SK-N-MC (cell line): ENCODE measurements at regions not wholly inside any gene's neighbourhood (a gene's known extent, or its start where the extent isn't known, plus 50 kb on each side); places are given as distances from the start of the nearest gene placed in this dataset.

Experiments
- DNase-seq: peaks from one replicate; pipeline ENCODE4 v3.0.0-alpha.2; 2011; ENCODE audit warnings: low read depth, low spot score
- H3K27ac ChIP-seq: fragments of 200-600 bp; sonication (generic); 2 replicates; pipeline ENCODE4 v1.5.1; 2016; ENCODE audit warnings: mixed run types
- H3K36me3 ChIP-seq: fragments of 200-600 bp; sonication (generic); 2 replicates; pipeline ENCODE4 v1.6.1; 2017; ENCODE audit warnings: antibody characterized with exemption, low read length, mixed read lengths; ENCODE audit not compliant: insufficient read depth
- H3K4me3 ChIP-seq: fragments of 200-600 bp; sonication (generic); 2 replicates; pipeline ENCODE4 v1.5.1; 2016
- H3K9ac ChIP-seq: fragments of 200-600 bp; sonication (generic); 2 replicates; pipeline ENCODE4 v1.8.0; 2017; ENCODE audit warnings: mixed run types, mixed read lengths; ENCODE audit not compliant: insufficient read length
- H3K9me3 ChIP-seq: fragments of 200-600 bp; sonication (generic); 2 replicates; pipeline ENCODE4 v1.6.1; 2017; ENCODE audit warnings: low read depth, mild to moderate bottlenecking, antibody characterized with exemption, low read length, moderate library complexity, mixed read lengths
- EZH2 ChIP-seq: fragments of 200-600 bp; sonication (generic); IDR thresholded peaks from one replicate; pipeline ENCODE4 v1.6.1; 2017; ENCODE audit warnings: antibody characterized with exemption
- FOXP2 ChIP-seq: optimal IDR thresholded peaks from 2 replicates; pipeline ENCODE3; 2011; ENCODE audit warnings: mild to moderate bottlenecking, moderate library complexity; ENCODE audit not compliant: insufficient read depth; ENCODE audit errors: extremely low read length, control extremely low read depth
- POLR2AphosphoS5 ChIP-seq: IDR thresholded peaks from 2 replicates; pipeline ENCODE4 v1.6.1; 2012; ENCODE audit warnings: mild to moderate bottlenecking, low read depth, low read length, borderline replicate concordance

- Histone ChIP-seq H3K4me3 (no peak overlapping the region), H3K27ac (no peak overlapping the region), H3K9me3 (no peaks in the 10 kb centered on the region), H3K9ac (no peak overlapping the region), H3K36me3 (no peaks in the 10 kb centered on the region)
- no peak for DNase-seq
- TF ChIP-seq POLR2AphosphoS5 (no peak), FOXP2 (no peak), EZH2 (no peak)
Observed at GRCh38 chr2:13066676-13067075, 349.9 kb downstream of the TRIB2 start.

- Histone ChIP-seq H3K4me3 (no peak overlapping the region), H3K27ac (no peak overlapping the region), H3K36me3 (no peaks in the 10 kb centered on the region), H3K9me3 (no peaks in the 10 kb centered on the region), H3K9ac (no peak overlapping the region)
- DNase-seq = no peak
- TF ChIP-seq POLR2AphosphoS5 (no peak), FOXP2 (no peak), EZH2 (no peak)
Observed at GRCh38 chr2:13067508-13067907, 350.8 kb downstream of the TRIB2 start.

DNA sequence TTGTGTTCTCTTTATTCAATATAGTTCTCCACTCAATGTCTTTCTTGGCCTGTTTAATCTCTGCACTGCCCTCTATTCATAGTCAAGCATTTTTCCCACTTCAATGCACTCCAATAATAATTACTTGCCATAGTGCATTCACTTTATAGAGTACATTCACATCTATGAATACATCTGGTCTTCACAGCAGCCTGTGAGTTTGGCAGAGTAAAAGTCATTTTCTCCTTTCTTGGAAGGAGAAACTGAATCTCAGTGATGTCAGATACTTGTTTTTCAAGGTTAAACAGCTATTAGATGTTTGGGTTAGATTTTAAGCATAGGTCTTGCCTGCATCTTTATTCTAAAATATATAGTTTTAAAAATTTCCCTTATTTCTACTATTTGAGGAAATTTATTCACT lies 373.2 kb downstream of the TRIB2 start:
- TF ChIP-seq FOXP2 (no peak), EZH2 (no peak), POLR2AphosphoS5 (no peak)
- Histone ChIP-seq H3K4me3 (no peak overlapping the region), H3K9ac (no peak overlapping the region), H3K9me3 (no peaks in the 10 kb centered on the region), H3K36me3 (no peaks in the 10 kb centered on the region), H3K27ac (no peak overlapping the region)
- no peak for DNase-seq

DNA sequence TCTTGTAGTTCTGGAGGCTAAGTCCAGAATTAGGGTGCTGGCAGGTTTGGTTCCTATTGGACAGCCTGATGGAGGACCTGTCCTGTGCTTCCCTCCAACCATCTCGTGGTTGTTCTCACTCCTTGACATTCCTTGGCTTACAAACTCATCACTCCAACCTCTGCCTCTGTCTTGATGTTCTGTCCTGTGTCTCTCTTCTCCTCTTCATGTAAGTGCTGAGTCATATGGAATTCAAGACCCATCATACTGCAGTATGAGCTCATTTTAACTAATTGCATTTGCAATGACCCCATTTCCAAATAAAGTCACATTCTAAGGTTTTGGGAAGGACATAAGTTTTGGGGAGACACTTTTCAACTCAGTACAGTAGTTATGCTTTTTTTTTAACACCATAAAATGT lies 374.7 kb downstream of the TRIB2 start:
- Histone ChIP-seq H3K9me3 (no peaks in the 10 kb centered on the region), H3K4me3 (no peak overlapping the region), H3K27ac (no peak overlapping the region), H3K36me3 (no peaks in the 10 kb centered on the region), H3K9ac (no peak overlapping the region)
- TF ChIP-seq POLR2AphosphoS5 (no peak), FOXP2 (no peak), EZH2 (no peak)
- DNase-seq = no peak

DNA sequence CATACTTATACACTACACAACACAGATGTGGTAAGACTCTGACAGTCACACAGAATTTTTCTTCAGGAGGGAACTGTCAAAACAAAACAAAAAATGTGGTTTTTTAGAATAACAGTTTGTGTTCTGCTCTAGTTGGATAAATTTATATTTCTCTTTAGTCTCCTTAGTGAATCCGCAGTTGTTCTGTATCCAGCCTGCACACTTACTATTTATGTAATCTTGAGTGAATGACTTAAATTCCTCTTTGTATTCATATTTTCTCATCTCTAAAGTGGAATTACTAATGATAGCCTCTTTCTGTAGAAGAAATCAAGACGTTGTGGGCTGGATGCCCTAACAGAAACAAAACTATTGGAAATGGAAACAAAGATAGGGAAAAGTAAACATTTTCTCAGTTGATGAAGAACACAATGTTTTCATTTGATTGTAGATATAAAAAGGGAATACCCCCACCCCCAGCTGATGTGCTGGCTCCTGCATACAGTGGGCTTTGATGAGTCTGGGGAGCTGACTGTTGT lies 375.2 kb downstream of the TRIB2 start:
- no peak overlapping the region for H3K27ac ChIP-seq
- H3K9me3 ChIP-seq = no peaks in the 10 kb centered on the region
- TF ChIP-seq FOXP2 = no peak
- no peak for TF ChIP-seq EZH2
- no peak for TF ChIP-seq POLR2AphosphoS5
- H3K4me3 ChIP-seq = no peak overlapping the region
- no peak overlapping the region for H3K9ac ChIP-seq
- DNase-seq = no peak
- H3K36me3 ChIP-seq = no peaks in the 10 kb centered on the region

DNA sequence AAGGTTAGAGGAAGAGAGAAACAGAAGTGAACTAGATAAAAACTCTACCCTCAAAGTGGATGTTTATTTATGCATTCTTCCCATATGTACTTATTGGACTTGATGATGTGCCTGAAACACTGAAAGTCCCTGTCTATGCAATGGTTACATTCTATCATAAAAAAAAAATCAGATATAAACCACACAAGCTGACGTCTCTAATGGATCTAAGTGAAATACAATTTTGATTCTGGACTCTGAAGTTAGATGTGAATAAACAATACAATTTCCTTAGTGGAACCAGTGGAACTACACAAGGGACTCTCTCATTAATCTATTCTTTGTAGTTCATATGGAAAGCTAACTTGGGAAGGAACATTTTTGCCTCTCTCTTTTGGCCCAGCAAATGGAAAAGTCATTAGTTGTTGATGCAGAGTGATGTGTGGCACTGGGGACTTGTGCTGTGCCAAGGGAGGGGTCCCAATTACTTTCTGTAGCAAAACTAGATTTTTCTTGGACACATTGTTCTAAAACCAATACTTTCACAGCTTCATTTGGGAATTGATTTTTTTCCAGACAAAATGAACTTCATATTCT lies 376.8 kb downstream of the TRIB2 start:
- H3K27ac ChIP-seq = no peak overlapping the region
- TF ChIP-seq EZH2 (no peak), FOXP2 (no peak), POLR2AphosphoS5 (no peak)
- H3K9ac ChIP-seq = no peak overlapping the region
- H3K9me3 ChIP-seq = no peaks in the 10 kb centered on the region
- no peak overlapping the region for H3K4me3 ChIP-seq
- no peaks in the 10 kb centered on the region for H3K36me3 ChIP-seq
- no peak for DNase-seq

DNA sequence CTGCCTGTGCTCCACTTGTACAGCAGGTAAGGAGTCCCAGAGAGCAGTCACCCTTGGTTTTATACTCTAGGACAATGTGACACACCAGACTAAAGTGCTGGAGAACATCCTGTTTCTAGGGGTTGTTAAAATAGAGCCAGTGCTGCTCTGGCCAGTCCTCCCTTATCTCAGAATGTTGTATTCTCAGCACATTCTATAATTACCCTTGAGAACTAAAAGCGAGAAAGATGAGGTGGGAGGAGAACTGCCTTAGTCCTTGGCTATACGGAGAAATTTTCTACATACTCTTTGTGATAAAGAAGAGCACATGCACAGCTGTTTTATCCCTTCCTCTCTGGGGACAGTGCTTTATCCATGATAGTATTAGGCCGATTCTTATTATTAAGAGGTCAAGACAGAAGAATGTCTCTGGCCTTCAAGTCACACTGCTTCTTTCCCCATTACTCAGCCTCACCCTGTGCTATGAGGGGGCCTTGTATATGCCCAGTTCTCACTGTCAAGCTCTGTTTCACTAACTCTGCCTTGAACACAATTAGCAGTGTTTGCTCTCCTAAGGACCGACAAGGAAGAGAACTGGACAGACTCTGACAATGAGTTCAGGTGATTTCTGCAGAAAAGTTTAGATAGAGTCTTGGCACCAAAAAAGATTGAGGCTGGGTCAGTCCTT lies 385.8 kb downstream of the TRIB2 start:
- no peak for DNase-seq
- no peaks in the 10 kb centered on the region for H3K36me3 ChIP-seq
- no peak overlapping the region for H3K9ac ChIP-seq
- no peak overlapping the region for H3K27ac ChIP-seq
- H3K4me3 ChIP-seq = no peak overlapping the region
- TF ChIP-seq EZH2 (no peak), POLR2AphosphoS5 (no peak), FOXP2 (no peak)
- H3K9me3 ChIP-seq = no peaks in the 10 kb centered on the region

DNA sequence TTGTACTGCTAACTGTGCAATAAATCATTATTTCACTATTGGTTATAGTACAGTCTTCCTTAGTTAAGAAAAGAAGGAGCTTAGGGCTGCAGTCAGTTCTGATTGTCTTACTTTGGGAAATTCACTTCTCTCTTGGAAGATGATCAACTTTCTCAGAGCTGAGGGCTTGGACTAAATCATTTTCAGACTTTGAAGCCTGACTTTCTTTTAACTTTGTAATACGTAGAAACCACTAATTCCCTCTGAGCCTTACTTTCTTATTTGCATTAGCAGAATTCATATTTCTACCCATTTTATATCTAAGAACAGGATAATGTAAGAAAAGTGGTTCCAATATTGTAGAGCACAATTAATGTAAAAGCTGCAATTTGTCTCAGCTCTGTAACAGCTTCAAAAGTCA lies 386.4 kb downstream of the TRIB2 start:
- no peak overlapping the region for H3K4me3 ChIP-seq
- no peak overlapping the region for H3K9ac ChIP-seq
- H3K9me3 ChIP-seq = no peaks in the 10 kb centered on the region
- no peaks in the 10 kb centered on the region for H3K36me3 ChIP-seq
- DNase-seq = no peak
- TF ChIP-seq FOXP2 (no peak), POLR2AphosphoS5 (no peak), EZH2 (no peak)
- no peak overlapping the region for H3K27ac ChIP-seq
